T-helper 2 cell treated with Interferon-gamma antibody and Interleukin-4, amounts not matched to agents 5 μg/mL and 100 μg/mL, for 36 hours (primary cell): ENCODE measurements at regions not wholly inside any gene's neighbourhood (a gene's known extent, or its start where the extent isn't known, plus 50 kb on each side); places are given as distances from the start of the nearest gene placed in this dataset.
A peak's percentile ranks its signal among the peaks of the same experiment; 100 is the strongest.

Source experiments
- DNase-seq: peaks from one replicate; pipeline ENCODE4 v3.0.0; 2021; ENCODE audit warnings: low spot score
- H3K27ac Mint-ChIP-seq: one replicate; pipeline ENCODE4 v1.8.0; 2021; ENCODE audit warnings: mild to moderate bottlenecking, mixed read lengths
- H3K27me3 Mint-ChIP-seq: one replicate; pipeline ENCODE4 v1.8.0; 2021; ENCODE audit warnings: low read depth, mixed read lengths
- H3K36me3 Mint-ChIP-seq: one replicate; pipeline ENCODE4 v1.8.0; 2021; ENCODE audit warnings: low read depth, mixed read lengths
- H3K4me1 Mint-ChIP-seq: one replicate; pipeline ENCODE4 v1.8.0; 2021; ENCODE audit warnings: low read depth, mixed read lengths
- H3K4me3 Mint-ChIP-seq: one replicate; pipeline ENCODE4 v1.8.0; 2022; ENCODE audit warnings: mild to moderate bottlenecking, moderate library complexity, mixed read lengths
- H3K9me3 Mint-ChIP-seq: one replicate; pipeline ENCODE4 v1.8.0; 2021; ENCODE audit warnings: mixed read lengths

DNA sequence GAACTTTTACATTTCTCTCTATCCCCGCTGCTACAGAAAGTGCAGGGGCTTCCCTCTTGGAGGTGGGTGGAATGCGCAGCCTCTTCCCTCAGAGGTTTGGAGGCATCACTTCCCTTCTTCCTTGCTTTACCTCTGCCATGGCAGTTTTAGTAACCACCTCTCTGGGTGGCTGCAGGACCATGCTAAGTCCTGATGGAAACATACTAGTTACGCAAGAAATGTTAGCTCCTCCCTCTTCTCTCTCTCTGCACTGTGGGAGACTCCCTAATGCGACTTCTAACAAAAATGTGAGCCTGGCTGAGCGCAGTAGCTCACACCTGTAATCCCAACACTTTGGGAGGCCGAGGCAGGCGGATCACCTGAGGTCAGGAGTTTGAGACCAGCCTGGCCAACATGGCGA lies 116.8 kb upstream of the RAB6C start:
- Mint-ChIP-seq H3K4me1 (no peaks in the 10 kb centered on the region), H3K27me3 (no peaks in the 10 kb centered on the region), H3K36me3 (no peaks in the 10 kb centered on the region), H3K9me3 (no peaks in the 10 kb centered on the region), H3K27ac (no peak overlapping the region), H3K4me3 (no peak overlapping the region)
- DNase-seq: no peak

DNA sequence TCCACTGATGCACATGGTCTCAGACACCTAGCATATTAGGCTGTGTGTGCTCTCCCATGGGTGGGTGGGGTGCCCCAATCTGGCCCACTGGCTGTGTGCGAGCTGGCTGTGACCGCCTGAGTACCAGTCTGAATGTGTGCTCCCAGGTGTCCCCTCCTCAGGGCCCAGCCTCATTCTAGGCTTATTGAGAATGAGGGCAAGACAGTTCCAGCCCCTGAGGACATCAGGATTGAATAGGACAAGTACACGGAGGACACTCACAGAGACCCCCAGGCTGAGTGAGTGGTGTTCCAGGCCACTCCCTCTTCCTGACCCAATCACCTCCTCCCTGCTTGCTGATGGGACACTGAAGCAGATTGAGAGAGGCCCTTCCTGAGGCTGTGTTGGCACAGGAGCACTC lies 116.1 kb upstream of the RAB6C start:
- no peaks in the 10 kb centered on the region for H3K27me3 Mint-ChIP-seq
- no peak overlapping the region for H3K4me3 Mint-ChIP-seq
- DNase-seq: no peak
- no peaks in the 10 kb centered on the region for H3K4me1 Mint-ChIP-seq
- no peaks in the 10 kb centered on the region for H3K36me3 Mint-ChIP-seq
- no peaks in the 10 kb centered on the region for H3K9me3 Mint-ChIP-seq
- H3K27ac Mint-ChIP-seq: no peak overlapping the region

DNA sequence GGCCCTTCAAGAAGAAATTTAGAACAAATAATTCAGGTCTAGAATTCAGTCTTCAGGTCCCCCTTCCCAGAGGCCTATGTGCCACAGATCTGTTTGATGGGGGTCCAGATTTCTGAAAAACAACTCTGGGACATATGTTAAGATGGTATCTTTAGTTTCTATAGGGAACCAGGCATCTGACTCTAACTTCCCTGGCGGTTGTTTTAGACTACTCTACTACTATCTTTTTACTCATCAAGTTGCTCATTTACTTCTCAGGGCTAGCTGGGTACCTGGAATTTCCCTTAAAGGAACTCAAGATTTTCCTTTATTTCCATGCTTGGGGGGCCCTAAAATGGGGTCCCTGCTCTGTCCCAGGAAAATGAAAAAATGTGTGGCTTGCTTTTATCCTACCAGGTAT lies 114.7 kb upstream of the RAB6C start:
- Mint-ChIP-seq H3K27ac (no peak overlapping the region), H3K27me3 (no peaks in the 10 kb centered on the region), H3K4me1 (no peaks in the 10 kb centered on the region), H3K9me3 (no peaks in the 10 kb centered on the region), H3K36me3 (no peaks in the 10 kb centered on the region), H3K4me3 (no peak overlapping the region)
- no peak for DNase-seq

DNA sequence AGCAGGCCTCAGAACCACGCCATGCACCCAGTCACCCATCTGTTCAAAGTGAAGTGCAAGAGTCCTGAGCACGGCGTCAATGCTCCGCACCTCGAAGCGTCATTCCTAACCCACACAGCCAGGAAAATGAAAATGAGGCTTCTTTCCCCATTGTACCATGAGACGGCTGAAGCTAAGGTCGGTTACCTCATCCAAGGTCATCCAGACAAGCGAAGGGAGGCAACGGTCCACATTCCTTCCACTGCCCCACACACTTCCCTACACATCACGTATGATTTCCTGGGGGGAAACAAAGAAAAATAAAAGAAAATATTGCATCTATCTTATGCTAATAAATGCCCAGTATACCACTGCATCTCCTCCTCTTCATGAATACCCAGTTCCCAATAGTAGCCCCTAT lies 113.5 kb upstream of the RAB6C start:
- H3K4me3 Mint-ChIP-seq: no peak overlapping the region
- no peaks in the 10 kb centered on the region for H3K36me3 Mint-ChIP-seq
- DNase-seq: no peak
- H3K27ac Mint-ChIP-seq: no peak overlapping the region
- H3K27me3 Mint-ChIP-seq: no peaks in the 10 kb centered on the region
- H3K4me1 Mint-ChIP-seq: no peaks in the 10 kb centered on the region
- H3K9me3 Mint-ChIP-seq: no peaks in the 10 kb centered on the region

DNA sequence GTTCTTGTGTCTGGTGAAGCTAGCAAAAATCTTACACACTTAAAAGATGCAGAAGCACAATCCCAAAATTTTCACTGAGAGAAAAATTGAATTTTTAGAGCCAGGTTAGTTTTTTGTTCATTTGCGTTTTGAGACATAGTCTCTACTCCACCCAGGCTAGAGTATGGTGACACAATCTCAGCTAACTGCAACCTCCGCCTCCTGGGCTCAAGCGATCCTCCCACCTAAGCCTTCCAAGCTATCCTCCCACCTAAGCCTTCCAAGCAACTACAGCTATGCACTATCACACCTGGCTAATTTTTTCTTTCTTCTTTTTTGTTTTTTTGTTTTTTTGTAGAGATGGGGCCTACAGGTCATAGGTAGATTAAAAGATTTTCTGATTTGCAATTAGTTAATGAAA lies 113.1 kb upstream of the RAB6C start:
- no peak for DNase-seq
- Mint-ChIP-seq H3K27ac (no peak overlapping the region), H3K4me1 (no peaks in the 10 kb centered on the region), H3K36me3 (no peaks in the 10 kb centered on the region), H3K4me3 (no peak overlapping the region), H3K9me3 (no peaks in the 10 kb centered on the region), H3K27me3 (no peaks in the 10 kb centered on the region)

DNA sequence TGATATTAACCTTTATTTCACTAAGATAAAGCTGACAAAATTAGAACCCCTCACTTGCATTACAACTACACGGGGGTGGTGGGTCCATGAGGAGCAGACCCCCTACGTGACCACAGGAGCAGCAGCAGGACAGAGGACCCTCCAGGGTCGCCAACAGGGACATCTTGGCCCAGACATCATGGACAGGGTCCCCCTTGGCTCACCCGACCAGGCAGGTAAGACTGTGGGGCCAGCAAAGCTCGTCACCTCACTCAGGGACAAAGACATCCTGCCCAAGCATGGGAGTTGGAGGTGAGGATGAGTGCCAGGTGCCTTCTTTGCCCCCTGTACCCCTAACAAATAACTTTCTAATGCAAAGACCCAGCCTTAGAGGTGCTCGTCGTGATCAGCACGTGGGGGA lies 111.3 kb upstream of the RAB6C start:
- no peak overlapping the region for H3K27ac Mint-ChIP-seq
- no peak for DNase-seq
- no peaks in the 10 kb centered on the region for H3K4me1 Mint-ChIP-seq
- no peaks in the 10 kb centered on the region for H3K36me3 Mint-ChIP-seq
- H3K9me3 Mint-ChIP-seq: no peaks in the 10 kb centered on the region
- no peak overlapping the region for H3K4me3 Mint-ChIP-seq
- H3K27me3 Mint-ChIP-seq: peaks cover 3% of the 10 kb centered on the region

DNA sequence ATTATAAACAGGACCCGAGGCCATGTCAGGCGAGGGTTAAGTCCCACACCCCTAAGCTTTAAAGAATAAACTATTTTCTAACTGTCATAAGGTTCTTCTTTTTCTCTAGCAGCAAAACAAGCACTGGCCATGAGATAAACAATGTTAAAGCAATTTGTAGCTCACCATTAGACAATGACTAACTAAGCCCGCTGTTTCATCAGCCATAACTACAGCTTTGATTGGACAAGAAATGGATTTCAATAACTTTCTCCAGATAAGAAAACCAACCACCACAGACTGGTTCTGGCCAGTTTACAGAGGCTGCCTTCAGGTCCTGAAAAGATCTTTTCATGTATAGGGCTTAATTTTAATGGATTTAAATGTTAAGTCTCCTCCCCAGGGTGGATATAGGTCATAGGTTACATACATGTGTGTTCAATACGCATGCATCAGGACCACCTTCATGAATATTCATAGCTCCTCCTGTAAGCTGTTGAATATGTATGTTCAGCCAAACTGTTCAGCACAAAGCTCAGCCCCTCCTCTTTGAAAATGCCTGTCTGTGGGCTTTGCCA lies 108.7 kb upstream of the RAB6C start:
- H3K4me1 Mint-ChIP-seq: no peaks in the 10 kb centered on the region
- H3K4me3 Mint-ChIP-seq: no peak overlapping the region
- peaks cover 3% of the 10 kb centered on the region for H3K27me3 Mint-ChIP-seq

DNA sequence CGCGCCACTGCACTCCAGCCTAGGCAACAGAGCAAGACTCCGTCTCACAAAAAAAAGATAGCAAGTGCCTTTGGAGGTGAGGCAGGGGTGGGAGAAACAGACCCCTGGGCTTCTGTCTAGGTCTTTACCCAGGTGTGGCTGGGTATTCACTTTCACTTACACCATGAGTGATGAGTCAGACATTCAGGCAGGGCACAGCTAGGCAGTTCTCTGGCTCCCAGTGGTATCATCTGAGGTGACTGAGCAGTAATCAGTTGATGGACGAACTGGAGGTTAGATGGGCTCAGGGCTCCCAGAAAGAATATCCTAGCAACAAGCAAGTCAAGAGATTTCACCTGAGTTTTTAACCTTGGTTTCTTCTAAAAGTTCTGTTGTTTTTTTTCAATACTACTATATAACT lies 107.0 kb upstream of the RAB6C start:
- DNase-seq: no peak
- Mint-ChIP-seq H3K36me3 (no peaks in the 10 kb centered on the region), H3K4me1 (peaks cover 5% of the 10 kb centered on the region), H3K27me3 (peaks cover 3% of the 10 kb centered on the region), H3K27ac (no peak overlapping the region), H3K4me3 (no peak overlapping the region), H3K9me3 (no peaks in the 10 kb centered on the region)

More for the DNA sequence above, 108.7 kb upstream of the RAB6C start:
- no peak for DNase-seq
- H3K27ac Mint-ChIP-seq: no peak overlapping the region
- no peaks in the 10 kb centered on the region for H3K36me3 Mint-ChIP-seq
- H3K9me3 Mint-ChIP-seq: no peaks in the 10 kb centered on the region

DNA sequence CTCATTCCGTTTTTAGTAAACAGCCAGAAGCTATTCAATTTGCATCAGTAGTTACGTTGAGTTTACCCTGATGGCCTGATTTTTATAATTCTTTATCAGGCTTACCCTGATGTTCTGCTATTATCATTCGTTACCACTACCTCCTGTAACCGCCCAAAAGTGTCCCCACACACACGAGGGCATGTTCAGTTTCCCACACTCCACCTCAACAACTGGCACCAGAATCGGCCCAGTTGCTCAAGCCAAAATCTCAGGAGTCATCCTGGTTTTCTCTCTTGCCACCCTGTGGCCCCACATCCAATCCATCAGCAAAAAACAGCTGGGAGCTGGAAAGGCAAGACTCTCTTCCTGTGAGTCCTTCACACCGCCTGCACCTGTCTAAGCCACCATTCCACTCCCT lies 102.9 kb upstream of the RAB6C start:
- H3K9me3 Mint-ChIP-seq: no peaks in the 10 kb centered on the region
- no peak for DNase-seq
- no peak overlapping the region for H3K27ac Mint-ChIP-seq
- H3K4me3 Mint-ChIP-seq: peak overlapping the region; percentile 92
- peaks cover 5% of the 10 kb centered on the region for H3K4me1 Mint-ChIP-seq
- no peaks in the 10 kb centered on the region for H3K36me3 Mint-ChIP-seq
- peaks cover 3% of the 10 kb centered on the region for H3K27me3 Mint-ChIP-seq

DNA sequence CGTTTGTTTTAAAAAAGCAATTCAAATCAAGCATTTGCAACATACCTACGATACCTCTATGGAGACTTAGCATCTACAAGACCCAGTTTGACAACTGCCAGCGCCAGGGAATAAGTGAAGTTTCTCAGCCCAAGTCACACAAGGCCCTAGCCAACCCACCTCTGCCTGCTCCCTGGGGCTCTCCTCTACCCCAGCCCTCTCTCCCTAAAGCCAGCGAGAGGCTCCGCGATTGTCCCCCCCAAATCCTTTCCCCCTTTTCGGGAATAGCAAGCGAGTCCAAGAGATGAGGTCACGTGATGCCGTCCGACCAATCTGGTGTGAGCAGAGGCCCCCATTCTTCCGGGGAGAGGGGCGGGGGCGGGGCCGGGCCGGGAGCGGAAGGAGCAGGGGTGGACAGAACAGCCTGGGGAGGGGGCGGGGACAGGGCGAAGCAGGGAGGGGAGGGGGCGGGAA lies 102.2 kb upstream of the RAB6C start:
- peaks cover 5% of the 10 kb centered on the region for H3K4me1 Mint-ChIP-seq
- peak overlapping the region; percentile 92 for H3K4me3 Mint-ChIP-seq
- peaks cover 3% of the 10 kb centered on the region for H3K27me3 Mint-ChIP-seq
- peak overlapping the region; percentile 68 for H3K27ac Mint-ChIP-seq
- no peaks in the 10 kb centered on the region for H3K36me3 Mint-ChIP-seq
- peak; percentile 55 for DNase-seq
- no peaks in the 10 kb centered on the region for H3K9me3 Mint-ChIP-seq

DNA sequence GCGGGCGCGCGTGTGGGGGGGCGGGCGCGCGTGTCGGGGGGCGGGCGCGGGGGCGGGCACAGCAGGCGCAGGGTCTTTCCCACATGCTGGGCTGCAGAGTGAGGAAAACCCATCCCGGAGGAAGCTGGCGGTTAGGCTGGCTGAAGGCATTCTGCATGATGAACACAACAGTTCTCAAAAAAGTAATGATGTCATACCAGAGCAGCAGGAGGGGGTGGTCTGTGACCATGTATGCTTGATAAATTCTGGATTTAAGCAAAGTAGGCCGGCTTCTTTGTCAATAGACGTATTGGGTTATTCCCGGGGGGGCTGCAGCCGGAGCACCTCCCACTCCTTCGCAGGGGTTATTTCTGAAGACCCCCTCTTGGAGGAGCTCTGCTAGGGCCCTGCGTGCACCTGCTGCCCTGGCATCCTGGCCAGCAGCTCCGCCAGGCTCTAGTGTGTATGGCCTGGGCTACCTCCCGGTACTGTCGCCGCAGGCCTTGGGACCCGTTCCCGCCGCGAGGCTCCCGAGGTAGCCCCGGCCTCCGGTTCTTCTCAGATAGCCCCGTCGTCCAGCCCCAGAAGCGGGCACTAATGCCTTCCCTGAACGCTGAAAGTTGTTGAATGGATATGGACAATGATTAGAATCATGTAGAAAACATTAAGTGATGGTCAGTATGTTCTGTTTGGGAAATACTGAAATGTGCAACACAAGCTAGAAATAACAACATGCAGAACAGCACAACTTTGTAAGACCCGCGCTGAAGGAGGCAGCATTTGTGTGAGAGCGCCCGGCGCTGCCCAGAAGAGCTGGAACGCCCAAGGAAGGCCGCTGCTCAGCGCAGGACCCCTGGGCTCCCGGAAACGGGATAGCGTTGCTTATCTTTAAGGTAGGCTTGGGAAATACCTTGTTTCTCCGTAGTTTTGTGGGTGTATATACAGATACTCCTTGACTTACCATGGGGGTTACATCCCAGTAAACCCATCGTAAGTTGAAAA lies 101.4 kb upstream of the RAB6C start:
- no peaks in the 10 kb centered on the region for H3K9me3 Mint-ChIP-seq

DNA sequence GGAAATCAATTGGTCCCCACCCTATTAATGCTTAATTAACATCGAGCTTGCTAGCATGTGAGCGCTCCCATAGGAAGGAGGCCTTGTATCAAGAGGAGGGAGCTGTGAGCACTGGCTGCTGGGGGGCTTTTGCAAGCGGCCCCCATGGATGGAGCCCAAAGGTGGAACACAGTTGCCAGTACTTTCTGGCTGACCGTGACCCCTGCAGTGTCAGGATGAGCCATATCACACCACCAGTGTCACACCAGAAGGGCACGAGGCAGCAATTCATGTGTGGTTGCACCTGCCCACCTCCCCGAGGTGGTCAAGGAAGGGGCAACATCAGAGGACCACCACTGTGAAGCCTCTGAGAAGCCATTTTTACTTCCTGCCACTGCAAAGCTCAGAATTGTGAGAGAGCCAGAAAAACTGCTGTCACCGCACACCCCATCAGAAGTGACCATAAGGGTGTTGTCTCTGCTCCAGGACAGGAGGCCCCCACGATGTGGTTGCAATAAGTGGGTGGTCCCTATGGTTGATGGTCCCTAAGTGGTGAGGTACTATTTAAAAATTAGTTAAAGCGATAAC lies 99.8 kb upstream of the RAB6C start:
- Mint-ChIP-seq H3K27me3 (no peaks in the 10 kb centered on the region), H3K36me3 (no peaks in the 10 kb centered on the region), H3K4me1 (peaks cover 5% of the 10 kb centered on the region), H3K9me3 (no peaks in the 10 kb centered on the region), H3K4me3 (no peak overlapping the region), H3K27ac (no peak overlapping the region)
- no peak for DNase-seq

More for the DNA sequence above, 101.4 kb upstream of the RAB6C start:
- peak; percentile 11 for DNase-seq
- Mint-ChIP-seq H3K4me3 (peak overlapping the region; percentile 61), H3K27ac (no peak overlapping the region), H3K4me1 (peaks cover 5% of the 10 kb centered on the region), H3K36me3 (no peaks in the 10 kb centered on the region), H3K27me3 (no peaks in the 10 kb centered on the region)

DNA sequence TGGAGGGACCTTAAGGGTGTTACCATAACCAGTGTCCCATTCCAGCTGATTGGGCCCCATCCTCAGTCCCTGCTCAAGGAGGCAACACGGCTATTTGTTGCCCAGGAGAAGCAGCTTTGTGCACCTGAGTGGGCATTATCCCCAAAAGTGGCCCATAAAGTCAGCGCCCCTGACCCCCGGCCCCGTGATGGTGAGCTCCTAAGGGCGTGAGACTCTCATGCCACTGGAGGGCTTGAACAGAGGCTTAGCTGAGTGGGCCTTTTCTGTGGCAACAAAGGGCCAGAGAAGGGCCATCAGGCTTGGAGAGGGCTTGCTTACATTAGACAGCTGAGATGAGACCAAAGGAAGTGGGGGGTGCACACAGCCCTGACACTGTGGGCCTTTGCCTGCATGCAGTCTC lies 99.2 kb upstream of the RAB6C start:
- Mint-ChIP-seq H3K36me3 (no peaks in the 10 kb centered on the region), H3K27ac (no peak overlapping the region), H3K4me1 (peaks cover 5% of the 10 kb centered on the region), H3K9me3 (no peaks in the 10 kb centered on the region), H3K4me3 (no peak overlapping the region), H3K27me3 (no peaks in the 10 kb centered on the region)
- DNase-seq: no peak

DNA sequence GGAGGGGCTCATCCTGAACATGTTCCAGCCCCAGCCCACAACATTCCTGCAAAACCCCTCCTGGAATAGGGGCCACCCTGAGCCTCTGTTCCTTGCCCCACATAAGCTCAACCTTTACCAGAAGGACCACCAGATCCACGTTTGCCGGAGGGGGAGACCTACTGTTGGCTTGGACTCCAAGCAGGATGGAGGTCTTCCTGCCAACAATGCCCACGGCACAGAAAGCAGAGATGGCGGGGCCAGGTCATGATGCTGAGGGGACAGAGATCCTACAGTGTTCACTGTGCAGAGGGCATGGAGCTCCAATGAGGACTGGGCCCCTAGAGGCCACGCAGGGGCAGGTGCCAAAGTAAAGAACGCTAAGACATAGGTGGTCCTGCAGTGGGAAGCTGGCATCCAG lies 98.5 kb upstream of the RAB6C start:
- DNase-seq: no peak
- Mint-ChIP-seq H3K4me3 (no peak overlapping the region), H3K27me3 (no peaks in the 10 kb centered on the region)

More for the DNA sequence above, 98.5 kb upstream of the RAB6C start:
- H3K4me1 Mint-ChIP-seq: peaks cover 5% of the 10 kb centered on the region
- no peak overlapping the region for H3K27ac Mint-ChIP-seq
- H3K9me3 Mint-ChIP-seq: no peaks in the 10 kb centered on the region
- H3K36me3 Mint-ChIP-seq: no peaks in the 10 kb centered on the region
